GM18511 (cell line): ENCODE measurements at regions not wholly inside any gene's neighbourhood (a gene's known extent, or its start where the extent isn't known, plus 50 kb on each side); places are given as distances from the start of the nearest gene placed in this dataset.

Experiments used
- ATAC-seq: cut with Tn5 transposase; IDR thresholded peaks from one replicate; pipeline ENCODE4 v1.9.1; 2021; ENCODE audit warnings: mild to moderate bottlenecking, moderate library complexity; ENCODE audit not compliant: unreplicated experiment

DNA sequence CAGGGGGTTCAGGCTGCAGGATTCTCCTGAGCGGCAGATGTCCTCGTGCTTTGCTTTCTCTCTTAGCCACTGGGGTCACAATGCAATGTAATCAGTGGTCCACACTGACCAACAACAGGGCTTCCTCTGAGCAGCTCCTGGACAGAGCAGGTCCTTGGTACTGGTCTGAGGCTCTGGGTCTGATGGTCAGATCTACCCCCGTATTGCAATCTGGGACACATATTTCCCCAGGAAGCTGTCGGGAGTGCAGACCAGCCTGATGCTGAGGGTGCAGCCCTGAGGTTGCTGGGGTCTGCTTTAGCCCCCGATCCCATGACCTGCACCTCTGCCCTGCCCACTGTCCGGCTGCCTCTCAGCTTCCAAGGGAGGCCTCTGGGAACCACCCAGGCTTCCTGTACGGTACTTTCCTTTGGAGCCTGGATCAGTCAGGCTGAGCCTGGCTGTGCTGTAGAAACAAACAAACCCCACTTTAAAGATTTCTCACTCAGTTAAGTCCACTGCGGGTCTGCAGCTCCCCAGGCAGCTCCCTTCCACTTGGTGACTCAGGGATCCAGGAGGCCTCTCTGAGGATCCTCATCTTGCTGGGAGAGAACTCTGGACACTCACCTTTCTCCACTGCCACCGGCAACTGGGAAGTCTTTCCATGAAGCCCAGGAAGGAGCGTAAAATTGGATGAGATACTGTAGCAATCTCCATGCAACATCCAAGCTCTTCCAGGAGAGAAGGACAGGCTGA lies 1046.6 kb downstream of the TBC1D22A start:
- ATAC-seq = no peak

DNA sequence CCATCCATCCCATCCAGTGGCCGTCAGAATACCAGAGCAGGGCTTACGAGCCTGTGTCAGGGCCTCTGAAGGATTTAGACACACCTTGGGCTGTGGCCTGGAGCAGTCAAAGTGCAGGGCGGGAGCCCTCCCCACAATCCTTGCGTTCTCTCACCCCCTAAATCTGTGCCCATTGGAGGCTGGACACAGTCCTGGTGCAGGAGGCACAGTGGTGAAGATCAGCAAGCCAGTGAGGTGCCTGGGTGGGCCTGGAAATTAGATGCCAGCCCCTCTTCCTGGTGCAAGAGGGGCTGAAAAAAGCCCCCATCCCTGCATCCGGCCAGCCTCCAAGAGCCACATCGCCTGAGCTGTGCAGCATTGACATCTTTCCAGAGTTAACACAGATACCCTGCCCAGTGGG lies 1045.8 kb downstream of the TBC1D22A start:
- ATAC-seq = no peak

DNA sequence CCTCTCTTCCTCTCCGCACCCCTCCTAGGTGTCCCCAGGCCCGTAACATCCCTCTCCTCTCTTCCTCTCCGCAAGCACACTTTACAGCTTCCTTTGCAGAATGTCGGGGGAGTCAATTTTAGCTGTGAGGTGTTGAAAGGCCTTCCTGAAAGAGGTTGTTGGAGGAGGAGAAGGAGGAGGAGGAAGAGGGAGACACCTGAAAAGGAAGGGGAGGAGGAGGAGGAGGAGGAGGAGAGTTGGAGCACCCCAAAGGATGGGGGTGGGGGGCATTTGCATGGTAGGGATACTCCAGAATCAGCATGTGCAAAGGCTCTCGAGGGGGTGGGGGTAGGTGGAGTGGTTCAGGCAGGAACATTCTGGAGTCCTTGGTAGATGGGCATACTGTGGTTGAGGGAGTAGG lies 1045.1 kb downstream of the TBC1D22A start:
- no peak for ATAC-seq

DNA sequence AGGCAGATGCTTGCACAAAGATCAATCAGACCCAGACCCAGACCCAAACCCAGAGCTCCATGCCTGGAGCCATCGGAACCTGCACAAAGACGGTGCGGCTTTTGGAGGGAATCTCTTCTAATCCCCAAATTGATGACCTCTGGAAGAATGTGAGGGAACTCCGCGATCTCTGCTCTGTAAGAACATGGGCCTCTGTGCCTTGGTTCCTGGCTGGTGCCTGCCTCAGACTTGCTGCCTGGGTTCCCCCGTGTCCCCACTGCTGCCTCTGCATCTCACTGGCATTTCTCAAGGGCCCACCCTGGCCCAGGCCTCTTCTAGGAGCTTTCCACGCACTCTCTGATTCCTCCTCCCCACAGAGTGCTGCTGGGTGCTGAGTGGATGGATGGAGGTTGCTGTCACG lies 1044.4 kb downstream of the TBC1D22A start:
- ATAC-seq = no peak

- no peak for ATAC-seq
Measured at GRCh38 chr22:47805394-47805935, 1043.0 kb downstream of the TBC1D22A start.

DNA sequence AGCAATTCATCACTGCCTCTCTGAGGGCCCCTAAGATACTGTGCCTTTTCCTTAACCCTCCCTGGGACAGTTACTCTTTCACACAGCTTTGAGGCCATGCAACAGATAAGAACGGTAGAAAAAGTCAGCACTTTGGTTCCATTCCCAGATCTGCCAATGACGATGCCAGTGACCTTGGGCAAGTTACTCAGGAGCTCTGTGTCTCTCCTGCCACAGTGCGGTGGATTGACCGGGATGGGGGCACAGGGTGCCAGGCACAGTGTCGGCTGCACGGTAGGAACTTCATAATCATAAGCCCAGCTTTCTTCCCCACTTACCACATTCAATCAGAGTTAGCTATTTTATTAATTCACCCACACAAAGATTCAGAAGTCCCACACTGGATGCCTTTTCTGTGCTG lies 1041.8 kb downstream of the TBC1D22A start:
- no peak for ATAC-seq

- no peak for ATAC-seq
Measured at GRCh38 chr22:47802421-47802820, 1040.0 kb downstream of the TBC1D22A start.

- ATAC-seq = no peak
Measured at GRCh38 chr22:47801541-47802245, 1039.2 kb downstream of the TBC1D22A start.

DNA sequence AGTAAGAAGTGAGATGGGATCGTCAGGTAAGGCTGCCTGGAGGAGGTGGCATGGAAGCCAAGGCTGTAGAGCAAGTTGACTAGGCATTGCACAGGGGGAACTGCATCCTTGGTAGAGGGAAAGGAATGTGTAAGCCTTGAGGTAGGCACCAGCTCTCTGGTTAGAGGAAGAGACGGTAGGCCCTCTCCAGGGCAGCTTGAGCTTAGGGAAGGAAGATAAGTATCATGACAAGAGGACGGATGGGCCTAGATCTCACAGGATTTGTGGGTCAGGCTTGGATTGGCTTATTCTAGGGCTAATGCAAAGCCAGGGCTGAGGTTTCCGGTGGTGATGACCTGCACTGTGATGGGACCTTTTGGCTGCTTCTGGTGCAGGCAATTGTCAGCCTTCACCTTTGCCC lies 1035.8 kb downstream of the TBC1D22A start:
- ATAC-seq = no peak

DNA sequence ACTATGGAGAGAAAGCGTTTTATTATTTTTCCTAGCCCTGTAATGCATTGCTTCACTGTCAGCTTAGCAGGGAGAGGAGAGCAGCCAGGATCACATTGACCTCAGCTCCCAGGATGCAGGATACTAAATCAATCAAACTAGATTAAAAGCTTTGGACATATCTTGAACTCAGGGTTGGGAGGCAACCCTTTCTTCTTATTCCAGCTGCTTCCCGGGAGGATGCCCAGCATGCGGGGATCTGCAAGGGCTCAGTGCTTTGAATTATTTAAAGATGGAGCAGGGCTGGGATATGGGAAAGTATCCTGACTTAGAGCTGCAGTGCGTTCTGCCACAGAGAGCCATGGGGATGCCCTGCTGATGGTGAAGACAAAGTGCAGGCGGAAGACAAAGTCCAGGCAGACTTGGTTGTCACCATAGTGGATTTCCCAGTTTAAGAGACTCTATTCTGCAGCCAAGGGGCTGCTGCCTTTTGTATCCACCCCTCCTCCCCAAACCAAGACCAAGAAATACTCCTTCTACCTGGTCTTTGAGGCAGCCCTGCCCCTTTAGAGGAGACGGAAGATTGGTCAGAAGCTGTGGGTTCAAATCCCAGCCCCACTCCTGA lies 1035.0 kb downstream of the TBC1D22A start:
- ATAC-seq = no peak

DNA sequence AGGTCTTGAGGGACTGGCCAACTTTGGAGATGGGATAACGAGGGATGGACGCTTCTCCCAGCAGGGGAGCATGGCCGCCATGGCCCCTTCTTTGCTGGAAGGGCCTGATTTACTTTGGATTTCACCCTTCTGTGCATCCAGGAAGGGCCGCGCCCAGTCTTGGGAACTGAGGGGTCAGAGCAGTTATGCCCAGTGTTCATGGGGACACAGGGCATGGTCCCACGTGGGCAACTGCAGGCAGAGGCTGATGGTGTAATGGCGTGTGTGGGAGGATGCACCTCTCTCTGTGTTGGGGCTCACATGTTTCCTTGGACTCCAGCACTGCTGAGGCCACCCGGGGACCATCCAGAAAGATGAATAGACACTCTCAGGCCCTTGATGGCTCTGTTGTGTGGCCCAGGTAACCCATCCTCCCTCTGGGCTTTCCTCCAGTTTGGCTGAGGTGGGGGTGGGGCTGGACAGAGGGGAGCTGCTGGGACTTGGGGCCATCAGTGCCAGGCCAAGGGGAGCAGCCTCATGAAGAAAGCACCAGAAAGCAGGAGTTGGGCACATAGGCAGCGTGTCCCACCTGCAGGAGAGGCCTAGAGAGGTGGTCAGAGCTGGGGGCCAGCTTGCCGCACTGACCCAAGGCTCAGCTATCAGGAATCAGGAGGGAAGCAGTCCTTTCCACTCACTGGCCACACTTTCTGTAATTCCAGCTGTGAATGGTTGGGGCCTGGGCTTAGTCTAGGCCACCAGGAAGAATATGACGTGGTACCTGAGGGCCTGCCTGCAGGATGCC lies 1033.9 kb downstream of the TBC1D22A start:
- no peak for ATAC-seq

- ATAC-seq = no peak
Measured at GRCh38 chr22:47795477-47796127, 1033.2 kb downstream of the TBC1D22A start.

DNA sequence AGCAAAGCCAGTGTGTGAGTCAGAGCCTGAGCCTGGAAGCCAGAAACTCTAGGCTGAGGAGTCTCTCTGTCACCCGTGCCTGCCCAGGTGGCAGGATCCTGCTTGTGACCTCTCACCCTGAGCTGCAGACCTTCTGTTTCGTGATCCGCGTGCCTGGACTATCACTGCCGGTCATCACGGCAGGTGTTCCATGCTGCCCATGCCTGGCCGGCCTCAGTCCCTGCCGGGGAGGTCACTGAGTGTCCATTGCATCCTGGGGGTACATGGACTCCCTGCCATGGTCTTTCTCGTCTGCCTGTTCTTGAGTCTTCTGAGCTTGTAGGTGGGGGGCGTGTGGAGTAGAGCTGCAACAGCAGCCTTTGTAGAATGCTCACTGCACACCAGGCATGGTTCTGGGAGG lies 1032.4 kb downstream of the TBC1D22A start:
- ATAC-seq = no peak

DNA sequence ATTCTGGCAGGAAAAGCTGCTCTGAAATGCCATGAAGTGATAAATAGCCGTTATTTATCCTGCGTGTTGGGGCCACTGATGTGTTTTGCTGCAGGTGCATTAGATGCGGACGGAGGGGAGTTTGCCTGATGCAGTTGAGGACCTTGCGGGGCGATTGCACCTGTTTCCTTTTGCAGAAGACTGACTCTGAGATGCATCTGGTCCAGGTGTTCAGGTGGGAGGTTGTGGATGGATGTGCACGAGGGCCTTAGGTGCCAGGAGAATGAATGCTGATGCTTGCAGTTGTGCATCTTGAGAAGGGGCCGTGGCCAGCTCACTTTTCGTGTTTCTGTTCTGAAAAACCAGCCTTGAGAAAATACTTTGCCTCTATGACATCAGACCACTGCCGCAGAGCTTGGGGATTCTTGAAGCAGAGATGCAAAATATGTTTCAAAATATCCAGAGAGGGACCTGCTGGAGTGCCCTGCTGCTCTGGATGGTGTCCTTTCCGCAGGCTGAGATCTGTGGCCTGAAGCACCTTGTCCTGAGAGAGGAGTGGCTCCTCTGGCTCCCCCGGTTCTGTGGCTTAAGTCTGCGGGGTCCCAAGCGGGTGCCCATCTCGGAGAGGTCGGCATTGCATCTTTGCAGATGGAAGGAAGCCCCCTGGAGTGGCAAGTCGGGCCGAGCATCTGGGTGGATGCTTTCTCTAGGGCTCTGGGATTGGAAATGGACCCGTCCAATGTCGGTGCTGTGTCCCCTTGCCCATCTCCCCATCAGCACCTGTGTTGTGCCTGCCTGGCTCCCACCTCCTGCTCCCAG lies 1031.1 kb downstream of the TBC1D22A start:
- ATAC-seq = no peak

- no peak for ATAC-seq
Measured at GRCh38 chr22:47789171-47789570, 1026.7 kb downstream of the TBC1D22A start.

DNA sequence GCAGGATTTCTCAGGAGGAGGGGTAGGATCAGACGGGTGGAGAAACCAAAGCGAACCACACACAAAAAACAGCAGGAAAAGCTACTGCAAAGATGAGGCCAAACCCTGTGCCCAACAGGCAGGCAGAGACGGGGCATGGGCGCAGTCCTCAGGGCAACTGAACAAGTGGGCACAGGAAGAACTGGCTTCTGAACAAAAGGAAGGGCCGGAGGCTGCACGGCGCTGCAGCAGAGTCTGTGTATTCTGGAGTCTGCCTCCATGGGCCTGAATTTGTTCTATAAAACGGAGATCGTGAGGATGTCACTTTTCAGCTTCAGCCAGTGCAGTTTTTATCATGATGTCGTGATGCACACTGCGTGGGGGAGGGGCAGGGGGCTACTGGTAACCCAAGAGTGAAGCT lies 1026.0 kb downstream of the TBC1D22A start:
- no peak for ATAC-seq

DNA sequence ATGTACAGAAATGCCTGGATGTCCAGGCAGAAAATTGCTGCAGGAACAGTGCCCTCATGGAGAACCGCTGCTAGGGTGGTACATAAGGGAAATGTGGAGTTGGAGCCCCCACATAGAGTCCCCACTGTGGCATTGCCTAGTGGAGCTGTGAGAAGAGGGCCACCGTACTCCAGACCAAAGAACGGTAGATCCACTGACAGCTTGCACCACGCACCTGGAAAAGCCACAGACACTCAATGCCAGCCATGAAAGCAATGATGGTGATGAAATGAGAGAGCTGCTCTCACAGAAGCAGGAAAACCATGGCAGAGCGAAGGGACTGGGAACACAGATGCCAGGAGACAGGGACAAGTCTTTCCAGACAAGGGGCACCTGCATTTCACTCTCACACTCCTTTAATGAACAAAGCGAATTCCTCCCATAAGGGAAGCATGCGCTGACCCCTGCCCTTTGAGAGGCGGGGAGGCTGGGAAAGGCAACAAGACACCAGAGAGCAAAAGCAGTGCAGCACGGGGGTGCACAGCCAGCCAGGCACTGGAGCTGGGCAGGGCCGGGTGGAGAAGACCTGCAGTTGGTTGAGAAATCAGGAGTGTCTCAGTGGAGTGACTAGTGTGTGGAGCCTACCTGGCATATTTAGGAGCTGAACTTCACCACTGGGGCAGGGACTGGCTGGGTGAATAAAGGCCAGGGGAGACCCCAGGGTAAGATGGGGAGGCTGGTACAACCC lies 1025.2 kb downstream of the TBC1D22A start:
- no peak for ATAC-seq

GRCh38 chr22:47786650-47787290 lies 1024.3 kb downstream of the TBC1D22A start:
- no peak for ATAC-seq

DNA sequence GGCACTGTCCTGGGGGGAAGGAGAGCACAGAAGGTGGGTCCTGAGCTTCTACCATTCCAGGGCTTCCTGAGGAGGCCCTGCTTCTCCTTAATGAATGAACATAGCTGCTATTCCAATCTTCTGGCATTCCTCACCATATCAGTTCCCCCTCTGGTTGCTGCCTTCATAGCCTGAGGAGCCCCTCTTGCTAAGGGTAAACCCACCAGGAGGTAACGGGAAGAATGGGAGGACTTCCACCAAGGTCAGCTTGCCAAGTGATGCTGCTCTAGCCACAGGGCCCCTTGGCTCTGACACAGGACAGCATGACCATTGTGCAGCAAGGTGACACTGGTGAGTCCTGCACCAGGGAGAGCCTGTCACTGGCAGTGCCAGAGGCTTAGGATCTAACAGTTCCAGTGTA lies 1022.5 kb downstream of the TBC1D22A start:
- no peak for ATAC-seq
